ENCODE measurements at regions not wholly inside any gene's neighbourhood (a gene's known extent, or its start where the extent isn't known, plus 50 kb on each side); places are given as distances from the start of the nearest gene placed in this dataset.

DNA sequence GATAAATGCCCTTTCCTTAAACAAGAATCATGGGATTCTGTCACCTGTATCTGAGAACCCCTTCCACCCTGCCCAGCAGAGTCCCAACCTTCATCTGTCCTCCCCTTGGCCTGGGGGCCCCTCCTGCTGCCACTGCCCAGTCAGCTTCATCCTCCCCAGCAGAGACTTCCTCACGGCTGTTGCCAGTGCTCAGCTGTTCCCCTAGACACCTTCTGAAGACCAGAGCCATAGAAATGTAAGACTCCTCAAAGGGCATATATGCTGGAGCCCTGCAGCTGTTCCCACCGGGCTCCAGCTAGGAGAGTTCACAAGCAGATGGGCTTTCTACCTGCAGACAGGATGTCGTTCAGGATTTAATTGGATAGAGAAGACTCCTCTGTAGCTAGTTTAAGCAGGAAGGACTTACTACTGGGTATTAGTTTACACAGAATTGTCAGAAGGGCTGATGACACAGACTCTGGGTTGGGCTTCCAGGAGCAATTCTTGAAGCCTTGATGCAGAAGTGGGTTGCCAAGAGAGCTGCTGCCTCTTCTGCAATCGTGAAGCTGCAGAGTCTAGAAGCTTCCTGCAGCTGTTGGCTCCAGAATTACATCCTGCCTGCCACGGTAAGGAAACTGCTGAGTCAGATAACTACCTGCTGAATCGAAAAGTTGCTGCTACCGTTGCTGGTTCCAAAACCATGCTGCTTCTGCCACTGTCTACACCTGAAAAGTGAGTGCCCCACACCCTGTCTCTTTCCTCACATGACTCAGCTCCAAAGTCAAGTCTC lies 57.1 kb upstream of the MLN start:
- Histone ChIP-seq H3K27ac (peak overlapping the region; percentile 90), H3K27me3 (ENCODE audit: insufficient read depth, low read depth, severe bottlenecking) (no peaks in the 10 kb centered on the region), H3K4me3 (ENCODE audit: low read depth, low read length) (0 out of 2 replicates have a peak overlapping the region, but pooled peaks have one; percentile 2), H3K9me3 (ENCODE audit: severe bottlenecking) (no peaks in the 10 kb centered on the region), H3K36me3 (no peaks in the 10 kb centered on the region)
- TF ChIP-seq CTCF (IDR thresholded peaks at IDR 0.05; ENCODE audit: low read depth, low read length) = no peak
- DNase-seq = peak; percentile 86

DNA sequence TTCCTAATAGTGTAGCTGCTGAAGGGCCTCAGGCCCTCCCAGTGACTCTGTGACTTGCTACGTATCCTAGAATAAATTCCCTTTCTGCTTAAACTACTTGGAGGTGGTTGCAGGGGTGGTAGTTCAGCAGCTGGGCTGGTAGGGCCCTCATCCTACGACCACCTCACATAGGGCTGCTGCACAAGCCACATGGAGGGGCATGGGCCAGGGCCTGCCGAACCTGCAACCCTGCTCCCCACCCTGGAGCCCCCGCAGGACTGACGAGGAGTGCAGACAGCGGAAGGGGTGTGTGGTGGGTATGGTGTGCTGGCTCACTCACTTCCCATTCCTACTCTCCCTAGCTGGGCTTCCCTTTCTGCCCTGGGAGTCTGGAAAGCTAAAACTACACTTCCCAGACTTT lies 56.2 kb upstream of the MLN start:
- H3K27me3 ChIP-seq (ENCODE audit: insufficient read depth, low read depth, severe bottlenecking) = no peaks in the 10 kb centered on the region
- peak; percentile 22 for DNase-seq
- no peak for TF ChIP-seq CTCF (IDR thresholded peaks at IDR 0.05; ENCODE audit: low read depth, low read length)
- no peaks in the 10 kb centered on the region for H3K9me3 ChIP-seq (ENCODE audit: severe bottlenecking)
- peak overlapping the region; percentile 90 for H3K27ac ChIP-seq
- no peak overlapping the region for H3K4me3 ChIP-seq (ENCODE audit: low read depth, low read length)
- no peaks in the 10 kb centered on the region for H3K36me3 ChIP-seq

DNA sequence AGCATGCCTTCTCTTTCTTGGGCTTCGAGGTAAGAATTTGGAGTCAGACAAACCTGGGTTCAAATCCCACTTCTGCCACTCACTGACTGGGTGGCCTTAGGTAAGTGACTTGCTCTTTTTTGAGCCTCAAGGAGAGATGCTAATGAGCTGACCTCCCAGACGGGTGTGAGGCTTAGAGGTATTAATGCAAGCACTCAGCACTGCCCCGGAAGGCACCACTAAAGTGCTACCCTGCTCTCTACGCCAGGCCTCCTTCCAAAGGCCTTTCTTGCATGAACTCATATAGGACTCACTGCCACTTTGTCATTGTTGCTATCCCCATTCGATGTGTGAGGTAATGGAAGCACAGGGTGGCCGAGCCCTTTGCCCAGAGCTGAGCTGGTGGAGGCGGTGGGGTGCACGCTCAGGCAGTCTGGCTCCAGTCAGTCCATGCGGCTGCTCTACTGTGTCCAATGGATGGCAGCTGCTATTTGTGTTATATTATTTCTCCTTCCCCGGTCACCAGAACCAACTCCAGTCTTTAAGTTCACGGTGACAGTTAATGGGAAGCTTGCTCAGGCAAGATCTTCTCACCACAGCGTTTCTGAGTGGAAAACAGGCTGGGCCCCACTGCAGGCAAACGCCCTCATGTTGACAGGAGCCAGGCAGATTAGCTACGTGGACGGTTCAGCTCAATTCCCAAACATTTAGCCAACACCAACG lies 55.2 kb upstream of the MLN start:
- Histone ChIP-seq H3K9me3 (ENCODE audit: severe bottlenecking) (no peaks in the 10 kb centered on the region), H3K36me3 (no peaks in the 10 kb centered on the region), H3K4me3 (ENCODE audit: low read depth, low read length) (no peak overlapping the region), H3K27ac (peak overlapping the region; percentile 90), H3K27me3 (ENCODE audit: insufficient read depth, low read depth, severe bottlenecking) (no peaks in the 10 kb centered on the region)
- TF ChIP-seq CTCF (IDR thresholded peaks at IDR 0.05; ENCODE audit: low read depth, low read length) = no peak
- DNase-seq = peak; percentile 81

DNA sequence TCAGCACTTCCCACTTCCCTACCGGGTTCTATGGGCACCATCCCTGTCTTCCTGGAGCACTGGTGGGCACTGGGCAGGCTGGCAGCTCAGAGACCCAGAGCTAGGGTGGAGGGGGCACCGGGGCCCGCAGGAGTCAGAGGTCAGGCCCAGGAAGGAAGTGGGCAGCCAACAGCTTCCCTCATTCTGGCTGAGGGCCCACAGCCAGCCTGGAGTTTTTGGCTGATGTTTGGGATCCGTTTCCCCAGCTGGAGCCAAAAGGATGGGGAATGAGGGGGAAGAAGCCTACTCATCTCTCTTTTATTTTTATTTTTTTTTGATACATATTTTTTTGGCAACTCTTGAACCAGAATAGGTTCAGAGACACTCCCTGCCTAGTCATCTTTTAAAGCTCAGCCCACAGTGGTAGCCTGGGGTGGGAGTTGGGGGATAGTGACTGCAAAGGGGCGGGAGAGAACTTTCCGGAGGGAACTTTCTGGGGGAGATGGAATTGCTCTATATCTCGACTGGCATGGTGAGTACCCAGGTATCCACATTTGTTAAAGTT lies 54.2 kb upstream of the MLN start:
- DNase-seq = no peak
- Histone ChIP-seq H3K27ac (peak overlapping the region; percentile 90), H3K4me3 (ENCODE audit: low read depth, low read length) (no peak overlapping the region), H3K9me3 (ENCODE audit: severe bottlenecking) (no peaks in the 10 kb centered on the region), H3K36me3 (no peaks in the 10 kb centered on the region), H3K27me3 (ENCODE audit: insufficient read depth, low read depth, severe bottlenecking) (no peaks in the 10 kb centered on the region)
- no peak for TF ChIP-seq CTCF (IDR thresholded peaks at IDR 0.05; ENCODE audit: low read depth, low read length)

DNA sequence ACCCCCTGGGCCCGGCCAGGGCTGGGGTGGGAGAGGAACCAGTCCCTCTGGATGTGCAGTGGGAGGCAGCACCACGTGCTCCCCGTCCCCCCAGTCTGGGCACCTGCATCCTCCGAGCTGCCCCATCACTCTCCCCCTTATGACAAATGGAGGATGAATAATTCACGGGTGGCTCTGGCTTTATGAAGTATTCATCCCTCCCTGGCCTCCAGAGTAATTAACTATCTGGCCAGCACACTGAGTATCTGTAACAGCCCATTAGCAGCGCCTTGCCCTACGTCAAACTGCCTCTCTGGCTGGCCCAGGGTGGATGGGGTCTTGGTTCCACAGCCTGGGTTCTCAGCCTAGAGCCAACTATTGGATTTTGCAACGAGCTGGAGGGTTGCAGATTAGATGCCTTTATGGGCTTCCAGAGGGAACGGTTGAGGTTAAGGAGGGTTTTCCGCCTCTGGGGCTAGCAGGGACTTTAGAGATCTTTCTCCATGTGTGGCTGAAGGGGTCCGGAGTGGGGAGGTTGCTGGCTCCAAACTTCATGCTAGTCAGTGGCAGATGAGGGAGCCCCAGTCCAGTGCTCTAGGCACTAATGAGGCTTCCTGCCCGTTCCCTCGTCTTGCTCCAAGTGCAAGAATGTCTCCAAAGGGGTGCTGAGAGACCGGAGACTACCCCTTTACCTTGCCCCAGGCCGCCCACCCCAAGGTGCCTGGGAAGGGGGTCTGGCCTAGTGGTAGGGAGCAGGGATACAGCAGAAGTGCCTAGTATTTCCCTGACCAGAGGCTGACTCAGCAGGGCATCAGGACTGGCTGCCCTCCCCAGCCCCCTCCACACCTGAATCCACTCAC lies 53.5 kb upstream of the MLN start:
- H3K27ac ChIP-seq = peak overlapping the region; percentile 13
- TF ChIP-seq CTCF (IDR thresholded peaks at IDR 0.05; ENCODE audit: low read depth, low read length) = no peak
- H3K27me3 ChIP-seq (ENCODE audit: insufficient read depth, low read depth, severe bottlenecking) = no peaks in the 10 kb centered on the region
- H3K9me3 ChIP-seq (ENCODE audit: severe bottlenecking) = no peaks in the 10 kb centered on the region
- no peak overlapping the region for H3K4me3 ChIP-seq (ENCODE audit: low read depth, low read length)
- no peak for DNase-seq
- H3K36me3 ChIP-seq = no peaks in the 10 kb centered on the region

Data from WERI-Rb-1 (cell line).